CD4-positive, alpha-beta T cell (primary cell): ENCODE measurements at regions not wholly inside any gene's neighbourhood (a gene's known extent, or its start where the extent isn't known, plus 50 kb on each side); places are given as distances from the start of the nearest gene placed in this dataset.

Experiments used
- ATAC-seq: fragments of 200-7000 bp; cut with Tn5 transposase; one replicate; pipeline ENCODE4 v1.10.0; 2022; ENCODE audit warnings: mild to moderate bottlenecking; ENCODE audit not compliant: poor library complexity
- CTCF ChIA-PET: fragments of 350-600 bp; sonication (Branson Sonifier 250); formaldehyde crosslinking; loops from one replicate; lab custom pipeline; 2021; ENCODE audit warnings: antibody characterized with exemption, inconsistent platforms; lab: Charles Lee
- POLR2A ChIA-PET: fragments of 350-600 bp; sonication (Branson Sonifier 250); formaldehyde crosslinking; loops from one replicate; lab custom pipeline; 2021; ENCODE audit warnings: antibody characterized with exemption, inconsistent platforms; lab: Charles Lee
- DNase-seq, 14 experiments: peaks; one replicate each; pipeline ENCODE4 v3.0.0-alpha.2; 2013 to 2020; ENCODE audit warnings: mixed read lengths in 2 of 14
- H3K27ac ChIP-seq, 2 donors: one replicate each; pipeline versions ENCODE4 v1.5.1 to v1.7.0; 2013; ENCODE audit warnings: low read length in 2 of 2, low read depth in 1 of 2, mild to moderate bottlenecking in 1 of 2
- H3K27me3 ChIP-seq, 2 experiments: 1 replicate in 1 of 2; 2 replicates in 1 of 2; pipeline versions ENCODE4 v1.6.1 to v1.7.0; 2013; ENCODE audit warnings: low read length in 2 of 2, control low read depth in 1 of 2, mild to moderate bottlenecking in 1 of 2, moderate library complexity in 1 of 2; ENCODE audit not compliant: insufficient read depth in 2 of 2, control insufficient read depth in 1 of 2
- H3K36me3 ChIP-seq: one replicate; pipeline ENCODE4 v1.6.1; 2013; ENCODE audit warnings: low read length, control low read depth; ENCODE audit not compliant: insufficient read depth
- H3K4me1 ChIP-seq: one replicate; pipeline ENCODE4 v1.6.1; 2013; ENCODE audit warnings: low read length, control low read depth; ENCODE audit not compliant: insufficient read depth
- H3K4me3 ChIP-seq: one replicate; pipeline ENCODE4 v1.5.1; 2013; ENCODE audit warnings: mild to moderate bottlenecking, low read length, moderate library complexity
- H3K9me3 ChIP-seq, 2 experiments: 1 replicate in 1 of 2; 2 replicates in 1 of 2; pipeline versions ENCODE4 v1.6.1 to v1.7.0; 2013; ENCODE audit warnings: low read length in 2 of 2, mild to moderate bottlenecking in 2 of 2, control low read depth in 1 of 2, moderate library complexity in 1 of 2; ENCODE audit not compliant: control insufficient read depth in 1 of 2, insufficient read depth in 1 of 2
- H3K27ac Mint-ChIP-seq: one replicate; pipeline ENCODE4 v1.8.0; 2020; ENCODE audit warnings: mixed read lengths
- H3K27me3 Mint-ChIP-seq: one replicate; pipeline ENCODE4 v1.8.0; 2021; ENCODE audit warnings: mixed read lengths
- H3K36me3 Mint-ChIP-seq: one replicate; pipeline ENCODE4 v1.8.0; 2021; ENCODE audit warnings: low read depth, mixed read lengths
- H3K4me1 Mint-ChIP-seq: one replicate; pipeline ENCODE4 v1.8.0; 2021; ENCODE audit warnings: low read depth, mixed read lengths
- H3K4me3 Mint-ChIP-seq: one replicate; pipeline ENCODE4 v1.8.0; 2020; ENCODE audit warnings: mild to moderate bottlenecking, mixed read lengths
- H3K9me3 Mint-ChIP-seq: one replicate; pipeline ENCODE4 v1.8.0; 2020; ENCODE audit warnings: mixed read lengths
- CTCF ChIP-seq: fragments of 200-600 bp; IDR thresholded peaks from one replicate; pipeline ENCODE4 v1.8.0; 2022; ENCODE audit warnings: antibody characterized with exemption, mild to moderate bottlenecking
- intact Hi-C, 2 experiments: fragments of 100-400 bp; cut with DNase I in 1 of 2; cut with micrococcal nuclease in 1 of 2; formaldehyde crosslinking; loops; one replicate each; pipeline versions ENCODE4 v1.15.1 to v1.9.0; 2023 to 2025; cut with DNase I, micrococcal nuclease

- H3K4me1 Mint-ChIP-seq = peaks cover 4% of the 10 kb centered on the region
- intact Hi-C loops = no loop called here
Observed at GRCh38 chr5:74431290-74431669, 209.2 kb downstream of the ENC1 start.

GRCh38 chr5:74430631-74431289, 209.8 kb downstream of the ENC1 start:
- Mint-ChIP-seq H3K36me3 (no peaks in the 10 kb centered on the region), H3K4me3 (no peak overlapping the region), H3K4me1 (peaks cover 4% of the 10 kb centered on the region), H3K9me3 (no peaks in the 10 kb centered on the region), H3K27ac (no peak overlapping the region), H3K27me3 (peaks cover 20% of the 10 kb centered on the region)
- Histone ChIP-seq H3K9me3 (peaks cover 0 to 3% of the 10 kb centered on the region in 2 experiments), H3K36me3 (no peaks in the 10 kb centered on the region), H3K27me3 (peaks cover 0 to 7% of the 10 kb centered on the region in 2 experiments), H3K4me3 (no peak overlapping the region), H3K4me1 (no peaks in the 10 kb centered on the region), H3K27ac (no peak overlapping the region)
- CTCF ChIA-PET = no interaction called here
- no peak for DNase-seq
- POLR2A ChIA-PET = no interaction called here
- TF ChIP-seq CTCF = no peak
- no peak for ATAC-seq
- intact Hi-C loops = no loop called here

More at GRCh38 chr5:74431290-74431669, 209.2 kb downstream of the ENC1 start:
- Histone ChIP-seq H3K27ac (no peak overlapping the region), H3K9me3 (peaks cover 0 to 3% of the 10 kb centered on the region in 2 experiments), H3K27me3 (peaks cover 0 to 7% of the 10 kb centered on the region in 2 experiments), H3K36me3 (no peaks in the 10 kb centered on the region), H3K4me1 (no peaks in the 10 kb centered on the region), H3K4me3 (no peak overlapping the region)
- Mint-ChIP-seq H3K36me3 (no peaks in the 10 kb centered on the region), H3K9me3 (no peaks in the 10 kb centered on the region), H3K27ac (no peak overlapping the region), H3K27me3 (peaks cover 23% of the 10 kb centered on the region), H3K4me3 (no peak overlapping the region)
- ATAC-seq = no peak
- ChIA-PET POLR2A (no interaction called here), CTCF (no interaction called here)
- no peak for TF ChIP-seq CTCF
- no peak for DNase-seq

GRCh38 chr5:74429495-74429894, 211.0 kb downstream of the ENC1 start:
- H3K36me3 Mint-ChIP-seq = no peaks in the 10 kb centered on the region
- H3K4me1 ChIP-seq = no peaks in the 10 kb centered on the region

More at GRCh38 chr5:74429495-74429894, 211.0 kb downstream of the ENC1 start:
- DNase-seq (no peak), ATAC-seq (no peak)
- intact Hi-C loops = no loop called here
- H3K27ac Mint-ChIP-seq = no peak overlapping the region
- no peaks in the 10 kb centered on the region for H3K36me3 ChIP-seq
- H3K9me3 ChIP-seq = peaks cover 0 to 3% of the 10 kb centered on the region in 2 experiments
- H3K27me3 Mint-ChIP-seq = peaks cover 20% of the 10 kb centered on the region
- H3K4me3 ChIP-seq = no peak overlapping the region
- no peak for TF ChIP-seq CTCF
- peaks cover 0 to 6% of the 10 kb centered on the region in 2 experiments for H3K27me3 ChIP-seq
- ChIA-PET POLR2A (no interaction called here), CTCF (no interaction called here)
- no peak overlapping the region for H3K27ac ChIP-seq
- H3K9me3 Mint-ChIP-seq = no peaks in the 10 kb centered on the region
- peaks cover 4% of the 10 kb centered on the region for H3K4me1 Mint-ChIP-seq
- no peak overlapping the region for H3K4me3 Mint-ChIP-seq
